OCI-LY1 (cell line): ENCODE measurements at regions not wholly inside any gene's neighbourhood (a gene's known extent, or its start where the extent isn't known, plus 50 kb on each side); places are given as distances from the start of the nearest gene placed in this dataset.

Experiments
- H2AFZ ChIP-seq: fragments of 200-600 bp; sonication (generic), shearing (Covaris generic); 2 replicates; pipeline ENCODE4 v1.6.0; 2014; ENCODE audit warnings: antibody characterized with exemption, mild to moderate bottlenecking, low read length
- H3F3A ChIP-seq: fragments of 200-600 bp; sonication (generic), shearing (Covaris generic); 2 replicates; pipeline ENCODE4 v1.6.0; 2014; ENCODE audit warnings: mild to moderate bottlenecking, antibody characterized with exemption, low read length, moderate library complexity; ENCODE audit not compliant: insufficient read depth
- H3K27ac ChIP-seq: fragments of 200-600 bp; sonication (generic); 2 replicates; pipeline ENCODE4 v1.5.1; 2014; ENCODE audit warnings: low read length, mixed run types, mild to moderate bottlenecking, low read depth; ENCODE audit not compliant: poor library complexity, severe bottlenecking
- H3K27me3 ChIP-seq: fragments of 200-600 bp; sonication (generic); 2 replicates; pipeline ENCODE4 v1.6.0; 2014; ENCODE audit warnings: antibody characterized with exemption, mild to moderate bottlenecking, low read length, moderate library complexity; ENCODE audit not compliant: insufficient read depth
- H3K36me3 ChIP-seq: fragments of 200-600 bp; sonication (generic); 2 replicates; pipeline ENCODE4 v1.6.1; 2014; ENCODE audit warnings: mild to moderate bottlenecking, antibody characterized with exemption, low read length, moderate library complexity, mixed read lengths; ENCODE audit not compliant: insufficient read depth
- H3K4me1 ChIP-seq: fragments of 200-600 bp; sonication (generic); 2 replicates; pipeline ENCODE4 v1.5.1; 2014; ENCODE audit warnings: mild to moderate bottlenecking, low read length, moderate library complexity; ENCODE audit not compliant: insufficient read depth, severe bottlenecking
- H3K4me2 ChIP-seq: fragments of 200-600 bp; sonication (generic), shearing (Covaris generic); 2 replicates; pipeline ENCODE4 v1.6.1; 2014; ENCODE audit warnings: low read length
- H3K4me3 ChIP-seq: fragments of 200-600 bp; sonication (generic); 2 replicates; pipeline ENCODE4 v1.5.1; 2014; ENCODE audit warnings: low read length, low read depth, mild to moderate bottlenecking, mixed read lengths; ENCODE audit not compliant: poor library complexity, severe bottlenecking
- H3K79me2 ChIP-seq: fragments of 200-600 bp; shearing (Covaris generic); 2 replicates; pipeline ENCODE4 v1.6.1; 2016; ENCODE audit warnings: mixed run types, low read length, mixed read lengths; ENCODE audit not compliant: insufficient read depth
- H3K9ac ChIP-seq: fragments of 200-600 bp; sonication (generic), shearing (Covaris generic); 2 replicates; pipeline ENCODE4 v1.6.1; 2014; ENCODE audit warnings: mild to moderate bottlenecking, low read length, mixed read lengths
- H3K9me2 ChIP-seq: fragments of 200-600 bp; sonication (generic), shearing (Covaris generic); 2 replicates; pipeline ENCODE4 v1.6.1; 2014; ENCODE audit warnings: low read depth, mild to moderate bottlenecking, low read length, mixed read lengths
- H3K9me3 ChIP-seq: fragments of 200-600 bp; shearing (Covaris generic); 2 replicates; pipeline ENCODE4 v1.6.1; 2014; ENCODE audit warnings: low read length, mixed read lengths
- H4K20me1 ChIP-seq: fragments of 200-600 bp; sonication (generic), shearing (Covaris generic); 2 replicates; pipeline ENCODE4 v1.6.0; 2016; ENCODE audit warnings: mild to moderate bottlenecking, low read length; ENCODE audit not compliant: insufficient read depth
- EZH2 ChIP-seq: fragments of 200-600 bp; sonication (generic), shearing (Covaris generic); IDR thresholded peaks from 2 replicates; pipeline ENCODE4 v1.8.0; 2017; ENCODE audit warnings: borderline replicate concordance, mixed run types, mild to moderate bottlenecking, antibody characterized with exemption, low read length, moderate library complexity, mixed read lengths
- TF ChIP-seq, protein P1 (sequence below): fragments of 200-600 bp; sonication (generic), shearing (Covaris generic); IDR thresholded peaks from 2 replicates; pipeline ENCODE4 v1.5.1; 2017; ENCODE audit warnings: mild to moderate bottlenecking, antibody characterized with exemption, low read length, moderate library complexity, mixed read lengths

DNA sequence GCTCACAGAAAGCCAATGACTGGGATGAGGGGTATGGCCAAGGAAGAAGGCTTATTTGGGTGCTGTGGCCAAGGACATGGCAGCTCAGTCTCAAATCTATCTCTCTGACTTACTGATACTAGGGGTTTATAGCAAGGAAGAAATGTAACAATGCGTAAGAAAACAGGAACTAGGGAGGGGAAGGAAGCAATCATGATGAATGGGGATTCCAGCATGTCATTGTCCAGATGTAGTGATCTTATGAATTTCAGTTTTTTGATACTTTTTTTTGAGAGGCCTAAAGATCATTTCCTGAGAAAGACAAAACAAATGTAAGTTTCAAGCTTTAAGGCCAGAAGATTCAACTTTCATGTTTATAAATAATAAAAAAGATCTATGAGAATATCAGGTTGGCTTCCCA, 298.6 kb upstream of the FAM98A start:
- Histone ChIP-seq H3K36me3 (no peaks in the 10 kb centered on the region), H2AFZ (no peak overlapping the region), H4K20me1 (no peaks in the 10 kb centered on the region), H3K27me3 (no peaks in the 10 kb centered on the region), H3K79me2 (no peaks in the 10 kb centered on the region), H3K4me2 (no peak overlapping the region), H3K9me2 (no peaks in the 10 kb centered on the region), H3K9me3 (no peaks in the 10 kb centered on the region), H3K9ac (no peak overlapping the region), H3K4me1 (no peaks in the 10 kb centered on the region), H3K27ac (no peak overlapping the region), H3K4me3 (no peak overlapping the region), H3F3A (no peaks in the 10 kb centered on the region)
- TF ChIP-seq, protein P1, sequence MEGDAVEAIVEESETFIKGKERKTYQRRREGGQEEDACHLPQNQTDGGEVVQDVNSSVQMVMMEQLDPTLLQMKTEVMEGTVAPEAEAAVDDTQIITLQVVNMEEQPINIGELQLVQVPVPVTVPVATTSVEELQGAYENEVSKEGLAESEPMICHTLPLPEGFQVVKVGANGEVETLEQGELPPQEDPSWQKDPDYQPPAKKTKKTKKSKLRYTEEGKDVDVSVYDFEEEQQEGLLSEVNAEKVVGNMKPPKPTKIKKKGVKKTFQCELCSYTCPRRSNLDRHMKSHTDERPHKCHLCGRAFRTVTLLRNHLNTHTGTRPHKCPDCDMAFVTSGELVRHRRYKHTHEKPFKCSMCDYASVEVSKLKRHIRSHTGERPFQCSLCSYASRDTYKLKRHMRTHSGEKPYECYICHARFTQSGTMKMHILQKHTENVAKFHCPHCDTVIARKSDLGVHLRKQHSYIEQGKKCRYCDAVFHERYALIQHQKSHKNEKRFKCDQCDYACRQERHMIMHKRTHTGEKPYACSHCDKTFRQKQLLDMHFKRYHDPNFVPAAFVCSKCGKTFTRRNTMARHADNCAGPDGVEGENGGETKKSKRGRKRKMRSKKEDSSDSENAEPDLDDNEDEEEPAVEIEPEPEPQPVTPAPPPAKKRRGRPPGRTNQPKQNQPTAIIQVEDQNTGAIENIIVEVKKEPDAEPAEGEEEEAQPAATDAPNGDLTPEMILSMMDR: no peak
- no peak for TF ChIP-seq EZH2

GRCh38 chr2:33893824-33894223, 294.7 kb upstream of the FAM98A start:
- no peak overlapping the region for H2AFZ ChIP-seq
- H3K4me3 ChIP-seq: no peak overlapping the region
- H3K36me3 ChIP-seq: no peaks in the 10 kb centered on the region
- H3K79me2 ChIP-seq: no peaks in the 10 kb centered on the region
- no peaks in the 10 kb centered on the region for H3K9me2 ChIP-seq
- no peaks in the 10 kb centered on the region for H3F3A ChIP-seq
- H3K27me3 ChIP-seq: no peaks in the 10 kb centered on the region
- H3K27ac ChIP-seq: no peak overlapping the region
- no peaks in the 10 kb centered on the region for H4K20me1 ChIP-seq
- no peak overlapping the region for H3K4me2 ChIP-seq
- H3K4me1 ChIP-seq: no peaks in the 10 kb centered on the region
- H3K9me3 ChIP-seq: no peaks in the 10 kb centered on the region
- no peak for TF ChIP-seq EZH2
- H3K9ac ChIP-seq: no peak overlapping the region

GRCh38 chr2:33891616-33892015, 292.5 kb upstream of the FAM98A start:
- H3K9ac ChIP-seq: no peak overlapping the region
- H3K79me2 ChIP-seq: no peaks in the 10 kb centered on the region
- H3F3A ChIP-seq: no peaks in the 10 kb centered on the region
- no peaks in the 10 kb centered on the region for H3K27me3 ChIP-seq
- H3K9me2 ChIP-seq: no peaks in the 10 kb centered on the region
- no peak overlapping the region for H3K4me3 ChIP-seq
- H3K9me3 ChIP-seq: no peaks in the 10 kb centered on the region
- H2AFZ ChIP-seq: no peak overlapping the region
- no peaks in the 10 kb centered on the region for H4K20me1 ChIP-seq
- H3K4me1 ChIP-seq: no peaks in the 10 kb centered on the region
- H3K27ac ChIP-seq: no peak overlapping the region
- H3K4me2 ChIP-seq: no peak overlapping the region
- TF ChIP-seq EZH2: no peak
- TF ChIP-seq, protein P1: no peak
- no peaks in the 10 kb centered on the region for H3K36me3 ChIP-seq

- no peak overlapping the region for H2AFZ ChIP-seq
- H4K20me1 ChIP-seq: no peaks in the 10 kb centered on the region
Observed at GRCh38 chr2:33890686-33891085, 291.6 kb upstream of the FAM98A start.

More at GRCh38 chr2:33890686-33891085, 291.6 kb upstream of the FAM98A start:
- no peaks in the 10 kb centered on the region for H3K9me2 ChIP-seq
- H3K9ac ChIP-seq: no peak overlapping the region
- H3K79me2 ChIP-seq: no peaks in the 10 kb centered on the region
- H3K4me2 ChIP-seq: no peak overlapping the region
- H3K27ac ChIP-seq: no peak overlapping the region
- H3K4me1 ChIP-seq: no peaks in the 10 kb centered on the region
- no peaks in the 10 kb centered on the region for H3K27me3 ChIP-seq
- no peaks in the 10 kb centered on the region for H3K36me3 ChIP-seq
- no peak for TF ChIP-seq EZH2
- TF ChIP-seq, protein P1: no peak
- no peaks in the 10 kb centered on the region for H3K9me3 ChIP-seq
- H3K4me3 ChIP-seq: no peak overlapping the region
- no peaks in the 10 kb centered on the region for H3F3A ChIP-seq
